Stimulated activated CD4-positive, alpha-beta T cell treated with anti-CD3 and anti-CD28 coated beads, Interleukin-1b, Interleukin-23, amount 100 ng/mL, for 48 hours (primary cell): ENCODE measurements at regions not wholly inside any gene's neighbourhood (a gene's known extent, or its start where the extent isn't known, plus 50 kb on each side); places are given as distances from the start of the nearest gene placed in this dataset.
"Not testable (repeated sequence)": the region's sequence is repeated elsewhere in the genome, so short reads cannot be mapped to it uniquely, and the experiment has no call there.

ENCODE experiments used
- DNase-seq: peaks from one replicate; pipeline ENCODE4 v3.0.0-alpha.2; 2020

- DNase-seq: no peak
These were observed 93.2 kb upstream of the IL15 start for GRCh38 chr4:141543176-141543575.

GRCh38 chr4:141543706-141544105 is 92.7 kb upstream of the IL15 start:
- DNase-seq: no peak

- DNase-seq: no peak
These were observed 87.6 kb upstream of the IL15 start for GRCh38 chr4:141548791-141549190.

- no peak for DNase-seq
These were observed 76.3 kb upstream of the IL15 start for GRCh38 chr4:141560056-141560455.

GRCh38 chr4:141562649-141563048 is 73.7 kb upstream of the IL15 start:
- no peak for DNase-seq

GRCh38 chr4:141563723-141564122 is 72.7 kb upstream of the IL15 start:
- no peak for DNase-seq

- DNase-seq: not testable (repeated sequence)
These were observed 71.4 kb upstream of the IL15 start for GRCh38 chr4:141564961-141565360.

- no peak for DNase-seq
These were observed 70.8 kb upstream of the IL15 start for GRCh38 chr4:141565379-141566089.

- DNase-seq: no peak
These were observed 69.0 kb upstream of the IL15 start for GRCh38 chr4:141567326-141567915.

- DNase-seq: no peak
These were observed 67.2 kb upstream of the IL15 start for GRCh38 chr4:141569141-141569540.

- no peak for DNase-seq
These were observed 66.1 kb upstream of the IL15 start for GRCh38 chr4:141570290-141570689.

GRCh38 chr4:141571362-141571761 is 65.0 kb upstream of the IL15 start:
- no peak for DNase-seq

GRCh38 chr4:141571793-141572192 is 64.6 kb upstream of the IL15 start:
- no peak for DNase-seq

- DNase-seq: no peak
These were observed 62.7 kb upstream of the IL15 start for GRCh38 chr4:141573678-141574077.

- DNase-seq: no peak
These were observed 60.5 kb upstream of the IL15 start for GRCh38 chr4:141575884-141576283.

GRCh38 chr4:141576585-141577110 is 59.7 kb upstream of the IL15 start:
- DNase-seq: no peak

GRCh38 chr4:141578451-141578850 is 57.9 kb upstream of the IL15 start:
- no peak for DNase-seq

- DNase-seq: no peak
These were observed 55.9 kb upstream of the IL15 start for GRCh38 chr4:141580523-141580922.
